ENCODE measurements at regions not wholly inside any gene's neighbourhood (a gene's known extent, or its start where the extent isn't known, plus 50 kb on each side); places are given as distances from the start of the nearest gene placed in this dataset.
"Not testable (repeated sequence)": the region's sequence is repeated elsewhere in the genome, so short reads cannot be mapped to it uniquely, and the experiment has no call there.

GRCh38 chr2:111559814-111560213 lies 324.2 kb downstream of the ANAPC1 start:
- H2BK12ac ChIP-seq (ENCODE audit: low read depth, low read length); H4K20me1 ChIP-seq (replicated peaks in 1 of 2; ENCODE audit: control insufficient read depth in 1 of 2, insufficient read depth in 2 of 2, low read length in 2 of 2); H3K9me3 ChIP-seq (ENCODE audit: insufficient read depth in 2 of 2, low read depth in 1 of 2, low read length in 1 of 2); H3K4me3 ChIP-seq (ENCODE audit: extremely low read depth in 1 of 4, insufficient read depth in 2 of 4, low read depth in 3 of 4, low read length in 4 of 4); H3K4me1 ChIP-seq (replicated peaks in 1 of 4; ENCODE audit: control insufficient read depth in 3 of 4, insufficient read depth in 4 of 4, low read length in 3 of 4); H3K14ac ChIP-seq (ENCODE audit: insufficient read length); H3K27ac ChIP-seq (ENCODE audit: low read depth, low read length); H4K8ac ChIP-seq (ENCODE audit: extremely low read depth, insufficient read depth, low read length); H3K4ac ChIP-seq (replicated peaks; ENCODE audit: insufficient read length, low read depth, low read length); H4K5ac ChIP-seq (ENCODE audit: insufficient read length, low read depth, low read length); H3K23ac ChIP-seq (ENCODE audit: insufficient read length); H3K4me2 ChIP-seq (ENCODE audit: insufficient read depth in 1 of 2, low read depth in 2 of 2, low read length in 2 of 2); H2AK5ac ChIP-seq (ENCODE audit: low read depth, low read length); H2BK120ac ChIP-seq (replicated peaks; ENCODE audit: low read depth, low read length); H2BK20ac ChIP-seq (ENCODE audit: low read length); H4K91ac ChIP-seq (replicated peaks; ENCODE audit: insufficient read length, low read length); DNase-seq (ENCODE audit: low read depth in 1 of 2, low spot score in 2 of 2); POLR2A ChIA-PET (ENCODE audit: partially characterized antibody); H2BK15ac ChIP-seq (ENCODE audit: low read length); H3K79me2 ChIP-seq (ENCODE audit: control insufficient read depth in 1 of 2, insufficient read depth in 2 of 2, low read length in 2 of 2); H3K23me2 ChIP-seq (ENCODE audit: low read depth, low read length); H3K18ac ChIP-seq (ENCODE audit: extremely low read depth, low read length); H3K36me3 ChIP-seq (ENCODE audit: control insufficient read depth in 2 of 4, insufficient read depth in 4 of 4, low read length in 3 of 4); H3K27me3 ChIP-seq (replicated peaks in 1 of 4; ENCODE audit: control insufficient read depth in 3 of 4, extremely low read depth in 1 of 4, insufficient read depth in 3 of 4, low read length in 3 of 4); H2BK5ac ChIP-seq (ENCODE audit: low read depth, low read length); H3K79me1 ChIP-seq (ENCODE audit: low read depth, low read length); CTCF ChIA-PET (ENCODE audit: partially characterized antibody); H2AFZ ChIP-seq (ENCODE audit: low read length); H3K56ac ChIP-seq (replicated peaks; ENCODE audit: insufficient read length, low read depth, low read length); FAIRE-seq; H3K9ac ChIP-seq (replicated peaks in 1 of 4; ENCODE audit: extremely low read depth in 1 of 4, low read depth in 3 of 4, low read length in 3 of 4): not testable (repeated sequence)
- WGBS, 2 experiments (ENCODE audit: extremely low coverage in 1 of 2, insufficient coverage in 1 of 2, insufficient read length in 1 of 2, insufficient replicate concordance in 2 of 2, low coverage in 1 of 2, low lambda C conversion rate in 2 of 2, missing lambda C conversion rate in 1 of 2), result 92% methylated on average over 1 of the region's 3 CpGs; no CpG with 5 or more reads in 1 of the 2 experiments

GRCh38 chr2:111566068-111566467 lies 317.9 kb downstream of the ANAPC1 start:
- H3K27me3 ChIP-seq (replicated peaks in 1 of 4; ENCODE audit: control insufficient read depth in 3 of 4, extremely low read depth in 1 of 4, insufficient read depth in 3 of 4, low read length in 3 of 4); H3K36me3 ChIP-seq (ENCODE audit: control insufficient read depth in 2 of 4, insufficient read depth in 4 of 4, low read length in 3 of 4); H2AK5ac ChIP-seq (ENCODE audit: low read depth, low read length); H3K23me2 ChIP-seq (ENCODE audit: low read depth, low read length); H3K79me2 ChIP-seq (ENCODE audit: control insufficient read depth in 1 of 2, insufficient read depth in 2 of 2, low read length in 2 of 2); H3K4me2 ChIP-seq (ENCODE audit: insufficient read depth in 1 of 2, low read depth in 2 of 2, low read length in 2 of 2); H2AFZ ChIP-seq (ENCODE audit: low read length); POLR2A ChIA-PET (ENCODE audit: partially characterized antibody); H3K18ac ChIP-seq (ENCODE audit: extremely low read depth, low read length); H3K14ac ChIP-seq (ENCODE audit: insufficient read length); H2BK15ac ChIP-seq (ENCODE audit: low read length); H3K27ac ChIP-seq (ENCODE audit: low read depth, low read length); H2BK12ac ChIP-seq (ENCODE audit: low read depth, low read length); H4K91ac ChIP-seq (replicated peaks; ENCODE audit: insufficient read length, low read length); FAIRE-seq; H3K4me1 ChIP-seq (replicated peaks in 1 of 4; ENCODE audit: control insufficient read depth in 3 of 4, insufficient read depth in 4 of 4, low read length in 3 of 4); H2BK20ac ChIP-seq (ENCODE audit: low read length); H4K5ac ChIP-seq (ENCODE audit: insufficient read length, low read depth, low read length); H2BK5ac ChIP-seq (ENCODE audit: low read depth, low read length); H3K9me3 ChIP-seq (ENCODE audit: insufficient read depth in 2 of 2, low read depth in 1 of 2, low read length in 1 of 2); H4K20me1 ChIP-seq (replicated peaks in 1 of 2; ENCODE audit: control insufficient read depth in 1 of 2, insufficient read depth in 2 of 2, low read length in 2 of 2); H2BK120ac ChIP-seq (replicated peaks; ENCODE audit: low read depth, low read length); H3K23ac ChIP-seq (ENCODE audit: insufficient read length); H3K4ac ChIP-seq (replicated peaks; ENCODE audit: insufficient read length, low read depth, low read length); H3K79me1 ChIP-seq (ENCODE audit: low read depth, low read length); H3K4me3 ChIP-seq (ENCODE audit: extremely low read depth in 1 of 4, insufficient read depth in 2 of 4, low read depth in 3 of 4, low read length in 4 of 4); CTCF ChIA-PET (ENCODE audit: partially characterized antibody); H4K8ac ChIP-seq (ENCODE audit: extremely low read depth, insufficient read depth, low read length); H3K56ac ChIP-seq (replicated peaks; ENCODE audit: insufficient read length, low read depth, low read length); H3K9ac ChIP-seq (replicated peaks in 1 of 4; ENCODE audit: extremely low read depth in 1 of 4, low read depth in 3 of 4, low read length in 3 of 4); DNase-seq (ENCODE audit: low read depth in 1 of 2, low spot score in 2 of 2): not testable (repeated sequence)
- WGBS, 2 experiments (ENCODE audit: extremely low coverage in 1 of 2, insufficient coverage in 1 of 2, insufficient read length in 1 of 2, insufficient replicate concordance in 2 of 2, low coverage in 1 of 2, low lambda C conversion rate in 2 of 2, missing lambda C conversion rate in 1 of 2), result 77% methylated on average over 7 of the region's 8 CpGs; no CpG with 5 or more reads in 1 of the 2 experiments

Measured in H1 (cell line).